Colonic mucosa (tissue), 4 donors: ENCODE measurements at regions not wholly inside any gene's neighbourhood (a gene's known extent, or its start where the extent isn't known, plus 50 kb on each side); places are given as distances from the start of the nearest gene placed in this dataset.

Source experiments
- DNase-seq: peaks from one replicate; pipeline ENCODE4 v3.0.0-alpha.2; 2020
- H3K27ac ChIP-seq: fragments of 200-600 bp; one replicate; pipeline ENCODE4 v1.8.0; 2021
- H3K27me3 ChIP-seq: fragments of 200-600 bp; one replicate; pipeline ENCODE4 v1.8.0; 2021
- H3K36me3 ChIP-seq: fragments of 200-600 bp; one replicate; pipeline ENCODE4 v1.8.0; 2021
- H3K4me1 ChIP-seq: fragments of 200-600 bp; one replicate; pipeline ENCODE4 v1.8.0; 2021; ENCODE audit warnings: mild to moderate bottlenecking
- H3K4me3 ChIP-seq: fragments of 200-600 bp; one replicate; pipeline ENCODE4 v1.8.0; 2021
- H3K9ac ChIP-seq, 2 donors: one replicate each; pipeline ENCODE4 v1.7.0; 2013; ENCODE audit warnings: control low read depth in 2 of 2, low read depth in 2 of 2, low read length in 2 of 2
- H3K9me3 ChIP-seq: fragments of 200-600 bp; one replicate; pipeline ENCODE4 v1.8.0; 2021
- intact Hi-C: fragments of 100-400 bp; cut with DNase I; formaldehyde crosslinking; loops from one replicate; pipeline ENCODE4 v1.14.1; 2022
- TF ChIP-seq, protein P1 (sequence below): fragments of 200-600 bp; IDR thresholded peaks from one replicate; pipeline ENCODE4 v1.8.0; 2022; ENCODE audit warnings: antibody characterized with exemption, mild to moderate bottlenecking
- donor health status: healthy.
- donor health status: DM: no; HTN: no; CAD: no.
- donor health status: DM: no; HTN: no; CAD: no.

- TF ChIP-seq, protein P1, sequence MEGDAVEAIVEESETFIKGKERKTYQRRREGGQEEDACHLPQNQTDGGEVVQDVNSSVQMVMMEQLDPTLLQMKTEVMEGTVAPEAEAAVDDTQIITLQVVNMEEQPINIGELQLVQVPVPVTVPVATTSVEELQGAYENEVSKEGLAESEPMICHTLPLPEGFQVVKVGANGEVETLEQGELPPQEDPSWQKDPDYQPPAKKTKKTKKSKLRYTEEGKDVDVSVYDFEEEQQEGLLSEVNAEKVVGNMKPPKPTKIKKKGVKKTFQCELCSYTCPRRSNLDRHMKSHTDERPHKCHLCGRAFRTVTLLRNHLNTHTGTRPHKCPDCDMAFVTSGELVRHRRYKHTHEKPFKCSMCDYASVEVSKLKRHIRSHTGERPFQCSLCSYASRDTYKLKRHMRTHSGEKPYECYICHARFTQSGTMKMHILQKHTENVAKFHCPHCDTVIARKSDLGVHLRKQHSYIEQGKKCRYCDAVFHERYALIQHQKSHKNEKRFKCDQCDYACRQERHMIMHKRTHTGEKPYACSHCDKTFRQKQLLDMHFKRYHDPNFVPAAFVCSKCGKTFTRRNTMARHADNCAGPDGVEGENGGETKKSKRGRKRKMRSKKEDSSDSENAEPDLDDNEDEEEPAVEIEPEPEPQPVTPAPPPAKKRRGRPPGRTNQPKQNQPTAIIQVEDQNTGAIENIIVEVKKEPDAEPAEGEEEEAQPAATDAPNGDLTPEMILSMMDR, result no peak
- intact Hi-C loops, result no loop called here
- H3K9me3 ChIP-seq, result no peaks in the 10 kb centered on the region
Measured at GRCh38 chr6:101236709-101237108, 156.8 kb upstream of the GRIK2 start.

GRCh38 chr6:101241442-101241841, 152.1 kb upstream of the GRIK2 start:
- H3K27me3 ChIP-seq, result no peaks in the 10 kb centered on the region
- H3K4me1 ChIP-seq, result no peaks in the 10 kb centered on the region
- no peaks in the 10 kb centered on the region for H3K36me3 ChIP-seq
- DNase-seq, result no peak
- intact Hi-C loops, result no loop called here
- H3K4me3 ChIP-seq, result no peak overlapping the region
- no peak overlapping the region for H3K27ac ChIP-seq
- no peak overlapping the region for H3K9ac ChIP-seq
- TF ChIP-seq, protein P1, result no peak
- H3K9me3 ChIP-seq, result no peaks in the 10 kb centered on the region

More at GRCh38 chr6:101236709-101237108, 156.8 kb upstream of the GRIK2 start:
- H3K4me1 ChIP-seq, result no peaks in the 10 kb centered on the region
- DNase-seq, result no peak
- no peak overlapping the region for H3K9ac ChIP-seq
- H3K27ac ChIP-seq, result no peak overlapping the region
- no peak overlapping the region for H3K4me3 ChIP-seq
- no peaks in the 10 kb centered on the region for H3K27me3 ChIP-seq
- H3K36me3 ChIP-seq, result no peaks in the 10 kb centered on the region

- intact Hi-C loops, result no loop called here
- no peaks in the 10 kb centered on the region for H3K4me1 ChIP-seq
- H3K9ac ChIP-seq, result no peak overlapping the region
- H3K27me3 ChIP-seq, result no peaks in the 10 kb centered on the region
- no peak for DNase-seq
- no peaks in the 10 kb centered on the region for H3K9me3 ChIP-seq
- no peaks in the 10 kb centered on the region for H3K36me3 ChIP-seq
- H3K4me3 ChIP-seq, result no peak overlapping the region
- no peak overlapping the region for H3K27ac ChIP-seq
- TF ChIP-seq, protein P1, result no peak
Measured at GRCh38 chr6:101249470-101249869, 144.0 kb upstream of the GRIK2 start.

- Histone ChIP-seq H3K4me3 (no peak overlapping the region), H3K27me3 (no peaks in the 10 kb centered on the region), H3K4me1 (no peaks in the 10 kb centered on the region), H3K36me3 (no peaks in the 10 kb centered on the region), H3K9me3 (no peaks in the 10 kb centered on the region), H3K27ac (no peak overlapping the region), H3K9ac (no peak overlapping the region)
- DNase-seq, result no peak
- TF ChIP-seq, protein P1, result no peak
- intact Hi-C loops, result no loop called here
Measured at GRCh38 chr6:101257163-101257562, 136.3 kb upstream of the GRIK2 start.

DNA sequence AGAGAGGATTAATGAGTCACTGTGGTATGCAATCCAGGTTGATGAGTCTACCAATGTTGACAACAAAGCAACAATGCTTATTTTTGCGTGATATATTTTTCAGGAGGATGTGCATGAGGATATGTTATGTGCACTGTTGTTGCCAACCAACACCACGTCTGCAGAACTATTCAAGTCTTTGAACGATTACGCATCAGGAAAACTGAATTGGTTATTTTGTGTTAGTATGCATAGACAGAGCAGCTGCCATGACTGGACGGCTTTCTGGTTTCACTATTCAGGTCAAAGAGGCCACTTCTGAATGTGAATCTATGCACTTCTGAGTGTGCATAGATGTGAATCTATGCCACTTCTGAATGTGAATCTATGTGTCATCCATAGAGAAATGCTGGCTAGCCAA, 134.0 kb upstream of the GRIK2 start:
- TF ChIP-seq, protein P1, result no peak
- H3K36me3 ChIP-seq, result no peaks in the 10 kb centered on the region
- H3K27ac ChIP-seq, result no peak overlapping the region
- H3K27me3 ChIP-seq, result no peaks in the 10 kb centered on the region
- no peaks in the 10 kb centered on the region for H3K4me1 ChIP-seq
- intact Hi-C loops, result no loop called here
- no peak overlapping the region for H3K9ac ChIP-seq
- no peaks in the 10 kb centered on the region for H3K9me3 ChIP-seq
- DNase-seq, result no peak
- no peak overlapping the region for H3K4me3 ChIP-seq

DNA sequence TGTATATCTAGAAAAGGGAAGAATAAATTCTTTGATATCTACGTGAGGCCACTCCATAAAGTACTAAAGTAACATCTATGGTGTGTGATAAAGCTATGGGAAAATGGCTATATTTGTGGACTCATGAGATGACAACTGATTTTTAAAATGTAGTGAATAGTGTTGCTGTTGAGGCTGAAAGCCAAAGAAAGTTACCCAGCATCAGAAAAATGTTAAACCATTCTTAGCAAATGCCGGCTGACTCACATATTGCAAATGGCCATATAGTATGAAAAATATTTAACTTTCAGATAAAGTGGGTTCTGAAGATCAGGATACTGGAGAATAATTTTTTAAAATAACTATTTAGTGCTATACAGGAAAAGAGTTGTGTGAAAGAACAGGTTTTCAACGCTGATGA, 129.9 kb upstream of the GRIK2 start:
- TF ChIP-seq, protein P1, result no peak
- Histone ChIP-seq H3K27ac (no peak overlapping the region), H3K9me3 (no peaks in the 10 kb centered on the region), H3K4me3 (no peak overlapping the region), H3K27me3 (no peaks in the 10 kb centered on the region), H3K9ac (no peak overlapping the region), H3K4me1 (no peaks in the 10 kb centered on the region), H3K36me3 (no peaks in the 10 kb centered on the region)
- no peak for DNase-seq
- intact Hi-C loops, result no loop called here
